HEK293 (cell line): ENCODE measurements at regions not wholly inside any gene's neighbourhood (a gene's known extent, or its start where the extent isn't known, plus 50 kb on each side); places are given as distances from the start of the nearest gene placed in this dataset.

ENCODE experiments used
- BCL11A ChIP-seq: fragments of 450-650 bp; formaldehyde crosslinking; IDR thresholded peaks from 2 replicates; pipeline ENCODE4 v1.5.1; 2016; ENCODE audit warnings: low read depth, missing biosample characterization, missing genetic modification characterization
- BCL11B ChIP-seq: fragments of 450-650 bp; formaldehyde crosslinking; IDR thresholded peaks from 2 replicates; pipeline ENCODE4 v1.5.1; 2016; ENCODE audit warnings: low read depth, missing biosample characterization, missing genetic modification characterization
- CTCF ChIP-seq: fragments of 450-650 bp; formaldehyde crosslinking; IDR thresholded peaks from 2 replicates; pipeline ENCODE4 v1.5.1; 2016; ENCODE audit warnings: missing biosample characterization, missing genetic modification characterization
- REST ChIP-seq: fragments of 450-650 bp; formaldehyde crosslinking; IDR thresholded peaks from 2 replicates; pipeline ENCODE4 v1.5.1; 2016; ENCODE audit warnings: missing biosample characterization, missing genetic modification characterization
- ZBTB1 ChIP-seq: fragments of 450-650 bp; formaldehyde crosslinking; IDR thresholded peaks from 2 replicates; pipeline ENCODE4 v1.5.1; 2016; ENCODE audit warnings: missing biosample characterization, missing genetic modification characterization
- ZNF138 ChIP-seq: fragments of 450-650 bp; formaldehyde crosslinking; IDR thresholded peaks from 2 replicates; pipeline ENCODE4 v1.5.1; 2016; ENCODE audit warnings: missing biosample characterization, missing genetic modification characterization, borderline replicate concordance
- ZNF274 ChIP-seq, 2 experiments: fragments of 200-500 bp in 1 of 2; fragments of 450-650 bp in 1 of 2; sonication (Bioruptor generic) in 1 of 2; formaldehyde crosslinking in 1 of 2; IDR thresholded peaks; 2 replicates each; pipeline versions ENCODE4 v1.5.1 to v1.6.1; 2014 to 2016; ENCODE audit warnings: borderline replicate concordance in 1 of 2, inconsistent platforms in 1 of 2, low read length in 1 of 2, missing biosample characterization in 1 of 2, missing genetic modification characterization in 1 of 2
- ZNF311 ChIP-seq: fragments of 450-650 bp; formaldehyde crosslinking; IDR thresholded peaks from 2 replicates; pipeline ENCODE4 v1.5.1; 2017; ENCODE audit warnings: missing biosample characterization, missing genetic modification characterization, borderline replicate concordance
- ZNF335 ChIP-seq: fragments of 450-650 bp; formaldehyde crosslinking; conservative IDR thresholded peaks from 2 replicates; pipeline ENCODE4 v1.5.1; 2016; ENCODE audit warnings: missing biosample characterization, missing genetic modification characterization
- ZNF449 ChIP-seq: fragments of 450-650 bp; formaldehyde crosslinking; IDR thresholded peaks from 2 replicates; pipeline ENCODE4 v1.5.1; 2017; ENCODE audit warnings: missing biosample characterization, mild to moderate bottlenecking, missing genetic modification characterization, moderate library complexity
- ZNF610 ChIP-seq: fragments of 450-650 bp; formaldehyde crosslinking; IDR thresholded peaks from 2 replicates; pipeline ENCODE4 v1.5.1; 2016; ENCODE audit warnings: missing biosample characterization, missing genetic modification characterization, borderline replicate concordance
- ZNF704 ChIP-seq: fragments of 450-650 bp; formaldehyde crosslinking; IDR thresholded peaks from 2 replicates; pipeline ENCODE4 v1.5.1; 2016; ENCODE audit warnings: missing biosample characterization, missing genetic modification characterization

- no peak for TF ChIP-seq REST (tag by site-specific recombination)
- TF ChIP-seq ZNF335 (tag by site-specific recombination): no peak
- no peak for TF ChIP-seq ZNF610 (tag by site-specific recombination)
- no peak for TF ChIP-seq ZNF138 (tag by site-specific recombination)
- TF ChIP-seq ZNF274 (IDR thresholded peaks at IDR 0.05; ENCODE audit: low read length): no peak
- no peak for TF ChIP-seq ZNF274 (tag by site-specific recombination; IDR thresholded peaks at IDR 0.05; ENCODE audit: borderline replicate concordance)
- TF ChIP-seq BCL11A: no peak
- no peak for TF ChIP-seq ZNF449 (tag by site-specific recombination)
- no peak for TF ChIP-seq BCL11B
- no peak for TF ChIP-seq ZNF704 (tag by site-specific recombination)
- no peak for TF ChIP-seq CTCF (tag by site-specific recombination)
- TF ChIP-seq ZBTB1 (tag by site-specific recombination): no peak
- no peak for TF ChIP-seq ZNF311 (tag by site-specific recombination)
Observed at GRCh38 chr2:89781962-89782361, 1090.5 kb downstream of the RPIA start.
